Caco-2 (cell line): ENCODE measurements at regions not wholly inside any gene's neighbourhood (a gene's known extent, or its start where the extent isn't known, plus 50 kb on each side); places are given as distances from the start of the nearest gene placed in this dataset.

Experiments used
- BruUV-seq: library from RNA; stranded (reverse); fragments of 400-500 nt; replicated peaks from 2 replicates; lab custom pipeline; 2021; lab: Mats Ljungman, UMichigan
- CTCF ChIA-PET: fragments of 300-600 bp; sonication (Branson Sonifier 250); formaldehyde crosslinking; loops from one replicate; lab custom pipeline; 2022; ENCODE audit warnings: antibody characterized with exemption; lab: Charles Lee
- POLR2A ChIA-PET: fragments of 300-600 bp; sonication (Branson Sonifier 250); formaldehyde crosslinking; loops from one replicate; lab custom pipeline; 2022; ENCODE audit warnings: antibody characterized with exemption; lab: Charles Lee
- DNase-seq, 2 experiments: peaks; one replicate each; pipeline versions ENCODE4 v3.0.0 to v3.0.0-alpha.2; 2020 to 2022
- H3K27me3 ChIP-seq: replicated peaks from 2 replicates; pipeline ENCODE4 v1.6.0; 2011; ENCODE audit warnings: low read length; ENCODE audit not compliant: control insufficient read depth, insufficient read depth
- H3K36me3 ChIP-seq: 2 replicates; pipeline ENCODE4 v1.5.1; 2011; ENCODE audit warnings: low read length; ENCODE audit not compliant: control insufficient read depth, insufficient read depth
- H3K4me1 ChIP-seq: fragments of 250-450 bp; sonication (Bioruptor Pico); 2 replicates; pipeline ENCODE4 v1.5.1; 2020; ENCODE audit warnings: mild to moderate bottlenecking
- H3K4me3 ChIP-seq: 2 replicates; pipeline ENCODE4 v1.5.1; 2011; ENCODE audit warnings: low read depth, mild to moderate bottlenecking, control low read depth, low read length
- H3K9me3 ChIP-seq: fragments of 250-450 bp; sonication (Bioruptor Pico); 2 replicates; pipeline ENCODE4 v1.5.1; 2020; ENCODE audit warnings: mild to moderate bottlenecking, moderate library complexity
- H3K27ac Mint-ChIP-seq: one replicate; pipeline ENCODE4 v1.8.0; 2022; ENCODE audit warnings: mixed read lengths; ENCODE audit not compliant: unreplicated experiment
- H3K27me3 Mint-ChIP-seq: one replicate; pipeline ENCODE4 v1.8.0; 2022; ENCODE audit warnings: mixed read lengths; ENCODE audit not compliant: insufficient read depth, unreplicated experiment
- H3K36me3 Mint-ChIP-seq: one replicate; pipeline ENCODE4 v1.8.0; 2022; ENCODE audit warnings: mild to moderate bottlenecking, mixed read lengths; ENCODE audit not compliant: insufficient read depth, unreplicated experiment
- H3K4me1 Mint-ChIP-seq: one replicate; pipeline ENCODE4 v1.8.0; 2022; ENCODE audit warnings: low read depth, mixed read lengths; ENCODE audit not compliant: unreplicated experiment
- H3K4me3 Mint-ChIP-seq: one replicate; pipeline ENCODE4 v1.8.0; 2022; ENCODE audit warnings: mild to moderate bottlenecking, moderate library complexity, mixed read lengths; ENCODE audit not compliant: unreplicated experiment
- H3K9me3 Mint-ChIP-seq: one replicate; pipeline ENCODE4 v1.8.0; 2022; ENCODE audit warnings: mixed read lengths; ENCODE audit not compliant: unreplicated experiment
- CTCF ChIP-seq, 2 experiments: fragments of 200-600 bp in 1 of 2; IDR thresholded peaks; 1 replicate in 1 of 2; 2 replicates in 1 of 2; pipeline versions ENCODE4 v1.5.1 to v1.8.0; 2011 to 2022; ENCODE audit warnings: antibody characterized with exemption in 1 of 2, control low read depth in 1 of 2, inconsistent platforms in 1 of 2, low read depth in 1 of 2, low read length in 1 of 2, mild to moderate bottlenecking in 1 of 2, moderate library complexity in 1 of 2; ENCODE audit not compliant: insufficient read depth in 1 of 2, severe bottlenecking in 1 of 2, unreplicated experiment in 1 of 2
- intact Hi-C: fragments of 100-400 bp; cut with micrococcal nuclease; formaldehyde crosslinking; loops from one replicate; pipeline ENCODE4 v1.10.0; 2022; ENCODE audit not compliant: unreplicated experiment

GRCh38 chr10:128664729-128665128 is 538.5 kb upstream of the MKI67 start:
- intact Hi-C loops: no loop called here
- Mint-ChIP-seq H3K4me1 (no peaks in the 10 kb centered on the region), H3K27me3 (peaks cover 16% of the 10 kb centered on the region), H3K27ac (no peak overlapping the region), H3K9me3 (no peaks in the 10 kb centered on the region), H3K36me3 (no peaks in the 10 kb centered on the region), H3K4me3 (no peak overlapping the region)
- CTCF ChIA-PET: no interaction called here
- no TSS peak for BruUV-seq
- no peak for TF ChIP-seq CTCF (IDR thresholded peaks at IDR 0.05; ENCODE audit: insufficient read depth in 1 of 2, low read depth in 1 of 2, low read length in 1 of 2, severe bottlenecking in 1 of 2, unreplicated experiment in 1 of 2)
- POLR2A ChIA-PET: no interaction called here
- H3K4me3 ChIP-seq: no peak overlapping the region
- no peaks in the 10 kb centered on the region for H3K9me3 ChIP-seq
- no peaks in the 10 kb centered on the region for H3K27me3 ChIP-seq
- H3K4me1 ChIP-seq: no peaks in the 10 kb centered on the region
- no peak for DNase-seq
- H3K36me3 ChIP-seq: no peaks in the 10 kb centered on the region

- no peaks in the 10 kb centered on the region; the same call in 1 of the 2 replicates for H3K27me3 ChIP-seq
- POLR2A ChIA-PET: no interaction called here
- CTCF ChIA-PET: no interaction called here
- no peak for DNase-seq
- no peaks in the 10 kb centered on the region for H3K36me3 ChIP-seq
- no peak for TF ChIP-seq CTCF (IDR thresholded peaks at IDR 0.05; ENCODE audit: insufficient read depth in 1 of 2, low read depth in 1 of 2, low read length in 1 of 2, severe bottlenecking in 1 of 2, unreplicated experiment in 1 of 2)
- intact Hi-C loops: no loop called here
- Mint-ChIP-seq H3K9me3 (no peaks in the 10 kb centered on the region), H3K4me3 (no peak overlapping the region), H3K36me3 (peaks cover 6% of the 10 kb centered on the region), H3K4me1 (no peaks in the 10 kb centered on the region), H3K27me3 (peaks cover 14% of the 10 kb centered on the region), H3K27ac (no peak overlapping the region)
- no peak overlapping the region for H3K4me3 ChIP-seq
- H3K9me3 ChIP-seq: no peaks in the 10 kb centered on the region
- no TSS peak for BruUV-seq
- no peaks in the 10 kb centered on the region for H3K4me1 ChIP-seq
These were observed 549.2 kb upstream of the MKI67 start for GRCh38 chr10:128675405-128675804.

GRCh38 chr10:128680116-128680515 is 553.9 kb upstream of the MKI67 start:
- ChIA-PET POLR2A (no interaction called here), CTCF (no interaction called here)
- H3K36me3 ChIP-seq: no peaks in the 10 kb centered on the region
- DNase-seq: no peak
- BruUV-seq: no TSS peak
- no peaks in the 10 kb centered on the region for H3K9me3 ChIP-seq
- peaks cover 1% of the 10 kb centered on the region for H3K27me3 ChIP-seq
- H3K9me3 Mint-ChIP-seq: no peaks in the 10 kb centered on the region
- H3K27ac Mint-ChIP-seq: no peak overlapping the region
- peaks cover 6% of the 10 kb centered on the region for H3K36me3 Mint-ChIP-seq
- intact Hi-C loops: no loop called here
- no peaks in the 10 kb centered on the region for H3K4me1 Mint-ChIP-seq
- H3K4me3 Mint-ChIP-seq: no peak overlapping the region
- H3K4me1 ChIP-seq: no peaks in the 10 kb centered on the region
- H3K27me3 Mint-ChIP-seq: peaks cover 19% of the 10 kb centered on the region
- H3K4me3 ChIP-seq: no peak overlapping the region
- TF ChIP-seq CTCF (IDR thresholded peaks at IDR 0.05; ENCODE audit: insufficient read depth in 1 of 2, low read depth in 1 of 2, low read length in 1 of 2, severe bottlenecking in 1 of 2, unreplicated experiment in 1 of 2): no peak
